ENCODE measurements at regions not wholly inside any gene's neighbourhood (a gene's known extent, or its start where the extent isn't known, plus 50 kb on each side); places are given as distances from the start of the nearest gene placed in this dataset.
"Not testable (repeated sequence)": the region's sequence is repeated elsewhere in the genome, so short reads cannot be mapped to it uniquely, and the experiment has no call there.

DNA sequence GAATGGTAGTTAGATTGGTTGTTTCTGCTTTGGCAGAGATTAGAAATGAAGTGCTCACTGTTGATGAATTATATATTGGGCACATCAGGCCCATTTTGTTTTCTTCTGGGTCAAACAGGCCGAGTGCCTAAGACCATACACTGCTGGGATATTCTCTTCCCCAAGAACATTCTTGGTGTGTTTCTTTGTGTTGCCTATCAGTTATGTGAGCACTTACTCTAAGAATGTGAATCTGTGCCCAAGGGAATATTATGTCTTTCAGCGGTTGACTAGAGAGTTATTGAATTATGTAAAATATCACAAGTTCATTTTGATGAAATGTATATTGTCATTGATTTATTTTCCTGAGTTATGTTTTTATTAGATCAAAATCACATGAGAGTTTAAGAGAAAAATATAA lies 255.5 kb upstream of the SMIM30 start:
- DNase-seq, result no peak

DNA sequence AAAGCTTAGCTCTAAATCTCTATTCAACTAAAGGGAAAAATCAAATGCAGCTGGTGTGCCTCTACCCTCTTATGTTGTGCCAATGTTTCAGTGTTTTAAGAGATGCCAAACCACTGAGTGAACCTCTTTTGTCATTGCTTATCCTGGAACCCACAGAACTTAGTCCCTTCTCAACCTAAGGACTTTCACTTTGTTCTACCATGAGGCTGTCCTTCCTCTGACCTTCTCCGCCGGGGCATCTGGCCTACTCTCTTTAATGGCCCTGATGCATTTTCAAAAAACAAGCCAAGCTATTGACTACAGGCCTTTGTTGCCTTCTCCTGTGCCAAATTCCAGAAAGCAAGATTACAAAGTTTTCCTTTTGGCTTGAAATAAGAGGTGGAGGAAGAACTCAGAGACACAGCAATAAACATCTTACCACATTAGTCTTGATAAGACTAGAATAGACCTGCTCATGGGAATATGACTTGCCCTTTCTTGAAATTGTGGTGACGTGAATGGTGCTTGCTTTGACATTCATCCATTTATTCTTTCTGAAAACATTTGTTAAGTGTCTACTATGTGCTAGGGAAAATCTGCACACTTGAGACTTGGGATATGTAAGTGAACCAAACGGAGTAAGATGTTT lies 253.2 kb upstream of the SMIM30 start:
- DNase-seq, result no peak

DNA sequence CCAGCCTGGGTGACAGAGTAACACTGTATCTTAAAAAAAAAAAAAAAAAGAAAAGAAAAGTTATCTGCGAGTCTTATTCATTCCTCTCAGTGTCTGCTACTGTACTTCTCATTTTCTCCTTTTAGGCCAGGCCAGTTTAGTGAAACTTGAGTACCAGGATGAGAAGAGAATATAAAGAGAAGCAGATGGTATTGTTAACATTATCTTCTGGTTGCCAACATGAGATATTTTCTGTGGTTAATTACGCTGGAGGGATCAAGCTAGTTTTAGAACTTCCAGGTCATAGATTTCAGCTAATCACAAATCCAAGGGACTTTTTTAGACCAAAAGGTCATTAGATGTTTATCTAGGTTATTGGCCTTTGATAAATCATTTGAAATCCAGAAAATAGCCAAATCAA lies 252.6 kb upstream of the SMIM30 start:
- no peak for DNase-seq

DNA sequence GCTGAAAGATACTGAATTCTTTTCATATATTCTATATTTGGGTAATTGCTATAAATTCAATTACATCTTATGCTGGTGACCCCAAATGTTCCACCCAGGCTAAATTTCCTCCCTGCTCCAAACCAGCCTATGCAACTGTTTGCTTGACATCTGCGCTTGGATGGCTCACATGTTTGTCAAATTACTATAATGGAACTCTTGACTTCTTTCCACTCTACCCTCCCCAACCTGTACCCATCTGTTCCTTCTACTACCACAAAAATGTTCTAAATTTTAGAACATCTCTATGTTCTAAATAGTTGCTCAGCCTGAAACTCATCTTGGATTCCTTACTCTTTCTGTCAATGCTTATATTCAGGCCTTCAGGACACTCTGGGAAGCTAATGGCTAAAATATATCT lies 249.9 kb upstream of the SMIM30 start:
- no peak for DNase-seq

DNA sequence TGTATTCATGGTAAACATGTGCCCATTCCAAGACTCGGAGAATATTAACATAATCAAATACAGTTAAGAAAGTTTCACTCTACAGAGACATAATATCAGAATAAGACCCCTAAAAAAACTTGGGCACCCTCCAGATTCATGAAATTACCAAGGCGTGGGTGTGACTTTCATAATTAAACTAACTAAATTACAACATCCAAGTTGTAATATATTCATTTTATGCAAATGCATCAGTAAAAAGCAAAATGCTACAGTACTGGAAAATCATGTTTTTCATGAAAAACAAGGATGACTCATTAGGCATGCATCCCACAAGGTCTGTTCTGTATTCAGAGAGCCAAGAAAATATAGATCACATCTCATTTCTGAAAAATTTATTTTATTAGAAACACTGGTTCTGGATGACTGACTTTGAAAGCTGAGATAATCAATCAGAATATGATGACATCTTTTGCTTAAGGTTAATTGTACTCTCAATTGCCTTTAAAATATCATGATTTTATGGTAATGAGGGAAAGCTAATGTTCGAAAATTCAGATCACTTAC lies 248.8 kb upstream of the SMIM30 start:
- DNase-seq, result no peak

DNA sequence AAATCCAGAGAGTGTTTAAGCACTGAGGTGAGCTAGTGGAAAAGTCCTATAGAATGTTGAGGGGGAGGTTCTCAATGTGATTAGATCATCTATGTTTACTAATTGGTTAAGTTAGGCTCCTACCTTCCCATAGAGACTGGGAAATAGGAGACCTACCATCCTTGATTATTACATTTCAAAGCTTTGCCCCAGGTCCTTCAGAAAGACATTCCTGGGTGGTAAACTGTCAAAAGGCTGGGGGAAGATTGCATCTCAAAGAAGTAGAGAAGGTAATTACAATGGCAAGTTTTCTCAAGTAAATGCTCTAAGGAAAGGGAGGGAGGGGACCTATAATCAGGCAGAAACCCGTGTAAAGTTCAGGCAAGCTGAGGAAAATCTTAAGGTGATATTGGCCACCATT lies 247.8 kb upstream of the SMIM30 start:
- DNase-seq, result no peak

DNA sequence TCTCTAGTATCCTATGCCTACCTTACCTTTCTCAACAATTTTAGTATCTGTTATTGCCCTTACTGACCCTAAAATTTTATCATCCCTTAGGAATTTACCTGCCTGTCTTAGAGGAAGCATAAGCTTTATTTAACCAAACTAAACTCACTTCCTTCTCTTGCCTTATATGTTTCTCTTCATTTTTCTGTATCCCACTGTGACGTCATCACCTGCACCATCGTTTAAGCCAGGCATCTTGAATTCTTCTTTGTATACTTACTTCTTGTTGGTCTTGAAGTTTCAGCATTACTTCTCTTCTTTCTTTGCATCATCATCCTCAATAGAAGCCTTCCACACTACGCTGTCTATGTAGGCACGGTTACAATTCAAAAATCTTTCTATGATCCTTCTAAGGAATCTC lies 231.0 kb upstream of the SMIM30 start:
- no peak for DNase-seq

DNA sequence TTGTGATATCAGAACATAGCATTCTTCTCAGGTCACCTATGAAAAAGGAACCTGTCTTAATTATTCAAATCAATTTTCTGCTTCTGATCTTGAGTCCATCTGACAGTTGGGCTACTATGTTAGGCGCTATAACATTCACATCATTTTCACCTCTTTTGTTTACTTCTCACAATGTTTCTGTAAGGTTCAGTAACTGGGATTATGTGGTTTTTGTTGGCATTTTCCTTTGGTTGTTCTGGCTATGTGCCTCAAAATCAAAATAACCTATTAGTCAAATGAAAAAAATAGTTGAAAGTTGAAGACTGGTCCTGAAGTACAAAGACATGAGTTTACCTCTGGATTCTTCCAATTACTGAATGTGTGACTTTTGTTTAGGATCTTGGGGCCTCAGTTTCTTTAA lies 221.3 kb upstream of the SMIM30 start:
- no peak for DNase-seq

DNA sequence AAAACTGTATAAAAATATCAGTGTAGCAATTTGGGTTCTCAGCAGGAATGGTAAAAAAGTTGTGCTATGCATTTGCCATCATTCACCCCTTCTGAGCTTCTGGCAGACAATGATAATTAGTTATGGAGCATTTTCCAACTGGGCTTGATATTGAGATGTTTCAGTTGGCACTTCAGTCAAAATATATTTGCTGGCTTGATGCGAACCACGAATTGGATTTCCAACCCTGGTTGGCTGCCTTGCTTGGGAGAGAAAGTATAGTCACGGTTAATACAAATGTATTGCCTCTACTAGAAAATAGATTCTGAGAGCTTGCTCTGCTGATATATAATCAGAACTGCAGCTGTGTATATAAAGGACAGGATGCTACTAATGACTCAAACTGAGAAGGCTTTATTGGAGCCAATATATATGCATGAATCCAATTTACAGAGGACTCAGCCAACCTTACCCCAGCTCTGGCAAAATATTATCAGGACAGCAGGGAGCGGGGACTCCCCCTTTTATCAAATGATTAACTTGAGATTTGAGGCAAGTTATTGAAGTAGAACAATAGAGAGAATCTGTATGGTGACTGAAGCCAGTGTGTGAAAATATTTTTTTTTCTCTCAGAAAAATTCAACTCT lies 219.8 kb upstream of the SMIM30 start:
- DNase-seq, result no peak

DNA sequence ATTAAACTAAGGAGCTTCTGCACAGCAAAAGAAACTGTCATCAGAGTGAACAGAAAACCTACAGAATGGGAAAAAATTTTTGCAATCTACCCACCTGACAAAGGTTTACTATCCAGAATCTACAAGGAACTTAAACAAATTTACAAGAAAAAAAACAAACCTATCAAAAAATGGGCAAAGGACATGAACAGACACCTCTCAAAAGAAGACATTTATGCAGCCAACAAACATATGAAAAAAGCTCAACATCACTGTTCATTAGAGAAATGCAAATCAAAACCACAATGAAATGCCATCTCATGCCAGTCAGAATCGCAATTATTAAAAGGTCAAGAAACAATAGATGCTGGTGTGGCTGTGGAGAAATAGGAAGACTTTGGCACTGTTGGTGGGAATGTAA lies 218.5 kb upstream of the SMIM30 start:
- not testable (repeated sequence) for DNase-seq

DNA sequence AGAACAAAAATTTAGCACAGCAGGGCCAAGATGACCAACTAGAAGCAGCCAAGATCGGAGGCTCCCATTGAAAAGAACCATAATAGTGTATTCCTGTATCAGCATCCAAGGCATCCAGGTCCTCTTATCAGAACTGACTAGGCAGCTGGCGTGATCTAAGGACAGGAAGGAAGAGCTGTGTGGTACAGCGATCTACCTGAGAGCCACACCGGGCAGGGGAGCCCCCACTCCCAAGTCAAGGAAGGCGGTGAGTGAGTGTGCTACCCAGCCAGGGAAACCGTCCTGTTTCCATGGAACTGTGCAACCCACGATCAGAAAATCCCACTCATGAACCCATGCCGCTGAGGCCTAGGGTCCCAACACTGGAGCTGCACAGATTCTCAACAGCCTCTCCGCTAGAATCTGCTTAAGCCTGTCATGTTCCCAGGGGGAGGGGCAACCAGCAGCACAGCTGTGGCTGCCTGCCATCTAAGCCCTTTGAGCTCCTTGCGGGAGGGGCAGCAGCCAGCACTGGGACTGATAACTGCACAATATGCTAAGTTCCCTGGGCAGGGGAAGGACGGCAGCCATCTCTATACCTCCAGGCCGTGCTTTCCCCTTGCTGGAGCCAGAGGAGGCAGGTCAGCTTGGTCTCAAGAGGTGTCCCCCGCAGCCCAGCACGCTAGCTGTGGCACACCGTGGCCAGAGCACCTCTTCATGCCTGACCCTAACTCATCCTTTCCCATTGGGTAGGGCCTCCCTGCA lies 213.0 kb upstream of the SMIM30 start:
- DNase-seq, result no peak

DNA sequence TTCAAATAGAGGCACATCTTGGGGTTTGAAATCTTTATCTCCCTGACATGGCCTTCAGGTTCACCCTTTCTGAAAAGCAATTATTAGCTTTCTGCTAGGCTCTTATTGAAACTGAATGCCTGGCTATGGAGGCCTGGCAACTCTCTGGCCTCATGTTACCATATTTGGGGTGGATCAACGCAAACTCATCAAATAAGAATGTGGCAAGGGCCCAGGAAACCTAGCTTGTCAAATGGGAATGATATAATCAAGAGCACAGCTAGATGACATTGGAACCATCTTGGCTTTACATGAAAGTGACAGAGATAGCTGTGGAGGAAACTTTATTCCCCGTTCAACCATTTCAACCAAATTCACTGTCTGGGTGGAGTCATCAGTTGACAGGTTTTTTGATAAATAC lies 202.8 kb upstream of the SMIM30 start:
- DNase-seq, result no peak

DNA sequence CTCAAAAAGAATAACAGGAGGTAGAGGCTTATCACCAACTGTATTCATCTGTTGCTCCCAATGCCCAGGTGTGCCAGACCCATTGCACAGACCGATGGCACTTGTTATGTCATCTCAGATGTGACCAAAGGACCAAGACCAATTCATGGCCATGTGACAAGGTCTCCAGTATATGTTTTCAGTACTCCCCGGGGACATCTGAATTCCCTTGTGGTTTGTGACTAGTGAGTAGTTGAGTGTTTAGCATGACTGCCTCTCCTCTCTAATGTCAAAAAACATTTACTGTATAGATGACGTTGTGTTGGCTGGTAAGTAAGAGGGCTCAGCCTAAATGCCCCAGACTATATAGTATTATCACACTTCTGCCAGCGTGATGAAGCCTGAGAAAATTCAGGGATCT lies 202.1 kb upstream of the SMIM30 start:
- no peak for DNase-seq

DNA sequence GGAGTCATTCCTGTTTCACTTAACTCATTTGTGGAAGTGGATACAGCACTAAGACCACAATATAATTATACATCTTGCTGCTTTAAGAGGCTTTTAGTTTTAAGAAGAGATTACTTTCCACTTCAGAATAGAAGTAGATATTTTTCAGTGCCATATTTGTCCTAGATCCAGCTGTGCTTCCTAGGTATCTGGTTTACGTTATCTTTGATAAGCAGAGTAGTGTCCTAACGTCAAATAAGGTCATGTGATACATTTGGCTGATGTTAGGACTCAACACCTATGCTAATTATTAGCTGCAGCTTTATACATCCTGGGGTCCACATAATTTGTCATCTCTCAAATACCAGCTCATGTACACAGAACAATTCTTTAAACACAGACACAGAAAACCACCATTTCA lies 196.2 kb upstream of the SMIM30 start:
- DNase-seq, result no peak

DNA sequence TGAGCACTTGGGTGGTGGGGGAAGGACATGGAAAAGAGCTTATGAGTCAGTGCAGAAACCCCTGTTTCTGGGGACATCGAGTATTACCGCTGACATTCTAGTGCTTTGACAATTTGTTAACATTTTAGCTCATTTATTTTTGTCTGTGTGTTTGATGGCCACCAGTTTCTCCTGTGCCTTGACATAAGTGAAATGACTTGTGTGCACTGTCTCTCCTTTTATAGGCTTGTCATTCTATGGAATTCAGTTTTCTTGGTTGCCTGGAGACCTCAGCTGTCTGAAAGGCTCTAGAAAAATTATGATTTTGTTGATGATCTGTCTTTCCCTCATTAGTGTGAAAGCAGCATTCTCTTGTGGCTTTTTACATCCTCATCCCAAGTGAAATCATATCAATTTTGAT lies 190.0 kb upstream of the SMIM30 start:
- DNase-seq, result no peak

DNA sequence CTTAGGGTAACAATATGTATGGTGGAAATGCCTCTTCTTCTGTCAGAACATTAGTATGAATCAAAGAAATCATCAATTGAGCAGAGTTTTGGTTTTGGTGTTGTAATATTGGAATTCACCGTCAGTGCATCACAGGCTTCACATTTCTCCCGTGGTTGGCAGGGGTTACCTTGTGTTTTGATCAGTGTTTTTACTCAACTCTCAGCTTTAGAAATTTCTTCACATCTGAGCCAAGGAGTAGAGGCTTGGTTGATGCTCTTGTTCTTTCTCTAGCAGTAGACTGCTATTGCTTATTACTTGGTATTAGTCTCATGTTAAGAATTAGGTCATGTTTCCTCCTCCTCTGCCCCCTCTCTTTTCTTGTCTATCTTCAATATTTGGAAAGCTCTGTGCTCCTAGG lies 188.8 kb upstream of the SMIM30 start:
- DNase-seq, result no peak

DNA sequence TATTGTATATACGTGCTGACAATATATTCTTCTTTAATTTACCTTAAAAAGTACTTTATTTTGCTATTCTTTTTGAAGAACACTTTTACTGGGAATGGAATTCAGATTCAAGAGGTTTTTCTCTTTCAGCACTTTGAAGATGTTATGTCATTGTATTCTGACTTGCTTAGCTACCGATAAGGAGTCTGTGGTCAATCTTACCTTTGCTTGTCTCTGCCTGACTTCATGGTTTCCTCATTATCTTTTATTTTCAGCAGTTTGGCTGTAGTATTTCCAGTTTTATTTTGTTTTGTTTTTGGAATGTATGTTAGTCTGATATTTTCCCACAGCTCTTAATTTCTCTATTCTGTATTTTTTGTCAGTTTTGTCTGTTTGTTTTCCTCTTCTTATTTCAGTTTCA lies 187.9 kb upstream of the SMIM30 start:
- no peak for DNase-seq

DNA sequence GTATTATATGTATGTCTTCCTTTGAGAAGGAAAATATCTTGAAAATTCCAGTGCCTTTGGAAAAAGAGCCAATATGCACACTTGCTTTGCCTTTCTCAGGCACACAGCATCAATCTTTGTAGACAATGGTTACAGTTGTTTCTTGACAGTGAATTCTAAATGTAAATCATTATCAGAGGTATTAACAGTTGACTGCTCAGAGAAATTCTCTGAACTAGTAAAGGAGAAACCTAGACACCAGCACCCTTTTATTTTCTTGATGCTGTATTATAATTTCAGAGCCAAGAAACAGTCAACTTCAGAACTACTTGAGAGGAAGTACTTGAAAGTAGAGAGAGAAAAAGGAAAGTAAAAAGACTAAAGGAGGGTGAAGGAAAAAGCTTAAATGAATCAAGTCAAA lies 185.8 kb upstream of the SMIM30 start:
- DNase-seq, result no peak

DNA sequence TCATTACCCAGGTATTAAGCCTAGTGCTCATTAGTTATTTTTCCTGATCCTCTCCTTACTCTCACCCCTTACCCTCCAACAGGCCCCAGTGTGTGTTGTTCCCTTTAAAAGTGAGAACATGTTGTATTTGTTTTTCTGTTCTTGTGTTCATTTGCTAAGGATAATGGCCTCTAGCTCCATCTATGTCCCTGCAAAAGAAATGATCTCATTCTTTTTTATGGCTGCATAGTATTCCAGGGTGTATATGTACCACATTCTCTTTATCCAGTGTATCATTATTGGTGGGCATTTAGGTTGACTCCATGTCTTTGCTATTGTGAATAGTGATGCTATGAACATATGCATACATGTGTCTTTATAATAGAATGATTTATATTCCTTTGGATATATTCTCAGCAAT lies 185.0 kb upstream of the SMIM30 start:
- not testable (repeated sequence) for DNase-seq

DNA sequence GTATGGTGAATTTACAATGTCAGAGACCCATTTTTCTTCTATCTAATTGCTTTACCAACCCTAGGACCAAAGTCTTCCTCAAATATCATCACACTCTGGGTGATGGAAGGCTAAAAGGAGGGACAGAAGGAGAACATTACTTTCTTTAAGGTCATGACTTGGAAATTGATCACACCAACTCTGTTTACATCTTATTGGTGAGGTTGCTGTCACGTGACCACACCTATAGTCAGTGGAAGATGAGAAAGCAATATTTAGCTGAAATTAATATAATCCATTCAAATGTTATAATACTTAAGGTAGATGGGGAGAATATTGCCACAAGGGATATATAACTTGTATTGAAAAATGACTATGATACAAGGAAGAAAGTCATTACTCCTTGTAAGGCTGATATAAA lies 183.6 kb upstream of the SMIM30 start:
- DNase-seq, result no peak

DNA sequence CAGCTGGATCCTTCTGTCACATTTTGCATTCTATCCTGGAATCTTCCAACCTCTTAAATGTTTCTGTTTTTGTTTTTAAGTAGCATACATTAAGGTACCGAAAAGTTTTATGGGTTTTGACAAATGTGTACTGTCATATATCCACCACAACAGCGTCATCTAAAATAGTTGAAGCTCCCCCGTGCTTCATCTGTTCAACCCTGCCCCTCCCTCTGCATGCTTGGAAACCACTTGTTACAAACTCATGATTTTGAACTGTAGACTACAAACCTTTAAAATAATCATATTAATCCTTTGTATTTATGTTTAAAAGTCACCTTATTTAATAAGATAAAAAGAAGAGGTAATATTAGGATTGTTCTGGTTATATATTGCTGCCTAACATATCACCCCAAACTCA lies 182.8 kb upstream of the SMIM30 start:
- no peak for DNase-seq

DNA sequence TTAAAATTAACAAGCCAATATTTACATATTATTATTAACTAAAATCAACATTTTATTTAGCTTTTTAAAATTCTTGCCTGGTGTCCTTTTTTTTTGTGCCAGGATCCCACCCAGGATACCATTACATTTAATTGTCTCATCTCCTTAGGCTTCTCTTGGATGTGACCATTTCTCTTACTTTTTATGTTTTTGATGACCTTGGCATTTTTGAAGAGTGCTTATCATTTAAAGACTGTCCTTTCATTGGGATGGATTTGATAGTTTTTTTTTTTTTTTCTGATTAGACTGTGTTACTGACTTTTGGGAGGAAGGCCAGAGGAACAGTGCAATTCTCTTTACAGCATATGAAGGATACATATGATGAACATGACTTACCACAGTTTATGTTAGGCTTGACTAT lies 181.4 kb upstream of the SMIM30 start:
- DNase-seq, result no peak

DNA sequence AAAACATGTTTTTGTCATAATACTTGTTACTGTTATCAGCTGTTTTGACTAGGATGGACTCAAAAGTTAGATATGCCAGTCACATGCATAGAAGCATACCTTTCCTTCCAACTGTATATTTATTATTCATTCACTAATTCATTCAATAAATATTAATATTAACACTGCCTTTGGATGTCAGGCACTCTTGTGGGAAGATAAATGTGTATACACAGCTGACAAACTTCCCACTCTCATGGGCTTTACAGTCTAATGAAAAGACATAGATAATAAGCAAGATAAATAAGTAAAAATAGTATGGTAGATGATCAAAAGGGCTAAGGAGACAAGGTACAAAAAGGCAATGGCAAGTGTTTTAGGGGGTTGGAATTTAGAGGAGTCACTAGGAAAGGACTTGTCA lies 180.1 kb upstream of the SMIM30 start:
- DNase-seq, result no peak

DNA sequence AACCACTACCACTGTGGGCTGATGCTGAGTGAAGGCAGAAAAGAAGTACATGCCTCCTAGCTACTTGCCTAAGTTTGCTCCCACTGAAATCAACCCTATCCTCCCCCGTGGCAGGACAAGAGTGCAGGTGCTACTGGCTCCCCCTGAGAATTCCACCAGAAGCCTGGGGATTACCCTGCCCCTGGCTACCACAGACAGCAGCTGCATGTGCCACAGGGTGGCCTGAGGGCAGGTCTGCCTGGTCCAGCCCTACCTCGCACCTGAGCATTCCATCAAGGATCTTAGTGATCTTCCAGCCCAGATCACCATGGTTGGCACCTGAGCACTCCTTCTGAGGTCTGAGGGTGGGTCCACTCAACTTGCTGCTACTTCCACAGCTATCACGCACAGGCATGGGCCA lies 176.4 kb upstream of the SMIM30 start:
- no peak for DNase-seq

All from activated effector memory CD4-positive, alpha-beta T cell treated with Interleukin-2 at 50 U/mL for 16 hours (primary cell).